ENCODE measurements at regions not wholly inside any gene's neighbourhood (a gene's known extent, or its start where the extent isn't known, plus 50 kb on each side); places are given as distances from the start of the nearest gene placed in this dataset.

GRCh38 chr2:81093031-81093430 lies 788.5 kb upstream of the LRRTM1 start:
- Histone ChIP-seq H3K27me3 (no peaks in the 10 kb centered on the region), H3K9me3 (no peaks in the 10 kb centered on the region), H3K4me3 (no peak overlapping the region), H3K4me1 (no peaks in the 10 kb centered on the region), H3K27ac (no peak overlapping the region), H3K36me3 (no peaks in the 10 kb centered on the region)
- no peak for DNase-seq
- TF ChIP-seq CTCF (IDR thresholded peaks at IDR 0.05) (no peak), POLR2A (IDR thresholded peaks at IDR 0.05) (no peak)

GRCh38 chr2:81087646-81088045 lies 783.1 kb upstream of the LRRTM1 start:
- Histone ChIP-seq H3K4me3 (no peak overlapping the region), H3K27ac (no peak overlapping the region), H3K9me3 (no peaks in the 10 kb centered on the region), H3K27me3 (no peaks in the 10 kb centered on the region), H3K4me1 (no peaks in the 10 kb centered on the region), H3K36me3 (no peaks in the 10 kb centered on the region)
- TF ChIP-seq POLR2A (IDR thresholded peaks at IDR 0.05) (no peak), CTCF (IDR thresholded peaks at IDR 0.05) (no peak)
- no peak for DNase-seq

- Histone ChIP-seq H3K27ac (no peak overlapping the region), H3K4me1 (no peaks in the 10 kb centered on the region), H3K9me3 (no peaks in the 10 kb centered on the region), H3K36me3 (no peaks in the 10 kb centered on the region), H3K4me3 (no peak overlapping the region), H3K27me3 (no peaks in the 10 kb centered on the region)
- TF ChIP-seq POLR2A (IDR thresholded peaks at IDR 0.05) (no peak), CTCF (IDR thresholded peaks at IDR 0.05) (no peak)
- DNase-seq, result no peak
Observed at GRCh38 chr2:81084101-81084500, 779.5 kb upstream of the LRRTM1 start.

GRCh38 chr2:81078631-81079030 lies 774.1 kb upstream of the LRRTM1 start:
- Histone ChIP-seq H3K36me3 (no peaks in the 10 kb centered on the region), H3K27ac (no peak overlapping the region), H3K27me3 (no peaks in the 10 kb centered on the region), H3K4me3 (no peak overlapping the region), H3K9me3 (no peaks in the 10 kb centered on the region), H3K4me1 (no peaks in the 10 kb centered on the region)
- no peak for DNase-seq
- no peak for TF ChIP-seq CTCF (IDR thresholded peaks at IDR 0.05)
- no peak for TF ChIP-seq POLR2A (IDR thresholded peaks at IDR 0.05)

GRCh38 chr2:81078102-81078501 lies 773.5 kb upstream of the LRRTM1 start:
- no peak for DNase-seq
- no peaks in the 10 kb centered on the region for H3K36me3 ChIP-seq
- no peak for TF ChIP-seq POLR2A (IDR thresholded peaks at IDR 0.05)
- TF ChIP-seq CTCF (IDR thresholded peaks at IDR 0.05), result no peak

GRCh38 chr2:81077396-81077795 lies 772.8 kb upstream of the LRRTM1 start:
- H3K4me3 ChIP-seq, result no peak overlapping the region
- no peaks in the 10 kb centered on the region for H3K9me3 ChIP-seq
- no peaks in the 10 kb centered on the region for H3K4me1 ChIP-seq
- no peak overlapping the region for H3K27ac ChIP-seq
- no peaks in the 10 kb centered on the region for H3K27me3 ChIP-seq
- H3K36me3 ChIP-seq, result no peaks in the 10 kb centered on the region
- TF ChIP-seq POLR2A (IDR thresholded peaks at IDR 0.05), result no peak
- TF ChIP-seq CTCF (IDR thresholded peaks at IDR 0.05), result no peak
- no peak for DNase-seq

More at GRCh38 chr2:81078102-81078501, 773.5 kb upstream of the LRRTM1 start:
- no peaks in the 10 kb centered on the region for H3K9me3 ChIP-seq
- no peak overlapping the region for H3K4me3 ChIP-seq
- H3K27me3 ChIP-seq, result no peaks in the 10 kb centered on the region
- H3K27ac ChIP-seq, result no peak overlapping the region
- no peaks in the 10 kb centered on the region for H3K4me1 ChIP-seq
